ENCODE measurements at regions not wholly inside any gene's neighbourhood (a gene's known extent, or its start where the extent isn't known, plus 50 kb on each side); places are given as distances from the start of the nearest gene placed in this dataset.

DNA sequence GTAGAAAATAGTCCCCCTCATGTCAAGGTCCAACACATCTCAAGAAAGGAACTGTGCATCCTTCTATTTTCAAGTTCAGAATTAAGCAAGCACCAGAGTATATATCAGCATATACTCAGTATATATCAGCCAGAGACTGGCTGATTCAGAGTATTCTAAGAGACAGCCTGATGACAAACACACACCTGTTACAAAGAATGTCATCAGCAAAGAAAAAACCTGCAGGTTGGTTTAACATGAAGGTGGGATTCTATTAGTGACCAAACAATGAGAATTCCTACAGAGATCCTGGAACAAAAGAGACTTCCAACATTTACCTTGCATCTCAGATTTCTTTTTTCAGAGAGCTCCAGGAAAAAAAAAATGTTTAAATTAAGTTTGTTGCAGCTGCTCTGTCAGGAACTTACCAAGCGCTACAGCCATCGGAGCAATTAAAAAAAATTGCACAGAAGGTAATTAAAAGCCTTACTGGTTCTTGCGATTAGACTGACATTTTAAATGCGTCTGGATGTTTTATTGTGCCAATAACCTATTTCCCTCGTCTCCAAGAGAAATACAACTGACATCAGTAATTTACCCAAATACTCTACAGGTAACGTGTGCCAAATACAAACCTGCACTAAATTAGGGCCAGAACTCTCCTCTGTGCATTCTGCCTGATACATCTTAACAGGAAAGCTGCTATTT, 218.1 kb downstream of the HNMT start:
- FAIRE-seq (no peak), DNase-seq (ENCODE audit: low read depth) (no peak)
- no peaks in the 10 kb centered on the region for H3K36me3 ChIP-seq (ENCODE audit: control insufficient read depth, insufficient read depth, low read length)
- TF ChIP-seq, protein P1, sequence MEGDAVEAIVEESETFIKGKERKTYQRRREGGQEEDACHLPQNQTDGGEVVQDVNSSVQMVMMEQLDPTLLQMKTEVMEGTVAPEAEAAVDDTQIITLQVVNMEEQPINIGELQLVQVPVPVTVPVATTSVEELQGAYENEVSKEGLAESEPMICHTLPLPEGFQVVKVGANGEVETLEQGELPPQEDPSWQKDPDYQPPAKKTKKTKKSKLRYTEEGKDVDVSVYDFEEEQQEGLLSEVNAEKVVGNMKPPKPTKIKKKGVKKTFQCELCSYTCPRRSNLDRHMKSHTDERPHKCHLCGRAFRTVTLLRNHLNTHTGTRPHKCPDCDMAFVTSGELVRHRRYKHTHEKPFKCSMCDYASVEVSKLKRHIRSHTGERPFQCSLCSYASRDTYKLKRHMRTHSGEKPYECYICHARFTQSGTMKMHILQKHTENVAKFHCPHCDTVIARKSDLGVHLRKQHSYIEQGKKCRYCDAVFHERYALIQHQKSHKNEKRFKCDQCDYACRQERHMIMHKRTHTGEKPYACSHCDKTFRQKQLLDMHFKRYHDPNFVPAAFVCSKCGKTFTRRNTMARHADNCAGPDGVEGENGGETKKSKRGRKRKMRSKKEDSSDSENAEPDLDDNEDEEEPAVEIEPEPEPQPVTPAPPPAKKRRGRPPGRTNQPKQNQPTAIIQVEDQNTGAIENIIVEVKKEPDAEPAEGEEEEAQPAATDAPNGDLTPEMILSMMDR (IDR thresholded peaks at IDR 0.05; ENCODE audit: insufficient read depth, low read length, severe bottlenecking) = no peak
- H3K4me3 ChIP-seq (ENCODE audit: low read depth, low read length) = no peak overlapping the region
- H3K27me3 ChIP-seq (ENCODE audit: control insufficient read depth, insufficient read depth, low read length) = no peaks in the 10 kb centered on the region

DNA sequence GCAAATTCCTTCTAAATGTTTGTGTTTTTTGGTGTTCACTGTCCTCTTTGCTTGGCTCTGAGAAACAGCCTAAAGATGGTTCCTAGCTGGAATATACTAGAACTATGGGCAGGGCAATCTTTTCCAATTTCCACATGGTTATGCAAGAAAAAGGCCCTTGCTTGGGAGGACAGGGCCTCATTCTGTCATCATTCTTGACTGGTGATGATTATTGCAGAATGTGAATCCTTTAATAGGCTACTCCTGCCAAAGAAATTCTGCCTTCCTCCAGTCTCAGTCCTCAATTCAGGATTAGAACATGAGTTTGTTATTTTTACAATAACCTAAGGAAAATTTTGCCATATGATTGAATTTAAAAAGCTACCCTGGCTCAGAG, 218.7 kb downstream of the HNMT start:
- no peak overlapping the region for H3K4me3 ChIP-seq (ENCODE audit: low read depth, low read length)
- no peaks in the 10 kb centered on the region for H3K36me3 ChIP-seq (ENCODE audit: control insufficient read depth, insufficient read depth, low read length)
- no peaks in the 10 kb centered on the region for H3K27me3 ChIP-seq (ENCODE audit: control insufficient read depth, insufficient read depth, low read length)
- TF ChIP-seq, protein P1 (IDR thresholded peaks at IDR 0.05; ENCODE audit: insufficient read depth, low read length, severe bottlenecking) = no peak
- DNase-seq (ENCODE audit: low read depth) = no peak
- no peak for FAIRE-seq

DNA sequence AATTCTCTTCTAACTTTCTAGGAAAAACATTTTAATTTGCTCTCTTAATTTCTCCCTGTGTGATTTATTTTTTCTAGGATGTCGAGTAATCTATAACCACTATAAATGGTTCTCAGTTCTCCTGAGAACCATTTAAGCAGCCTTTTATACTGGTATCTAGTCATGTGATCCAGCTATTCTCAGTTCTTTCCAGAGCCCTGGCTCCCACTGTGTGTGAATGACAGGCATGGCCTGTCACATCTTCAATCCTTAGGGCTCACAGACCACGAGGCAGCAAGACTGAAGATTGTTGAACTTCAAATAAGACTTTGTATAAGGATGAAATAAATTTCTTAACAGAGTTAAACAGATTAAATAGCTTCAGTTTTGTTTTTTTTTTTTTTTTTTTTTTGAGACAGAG, 219.4 kb downstream of the HNMT start:
- H3K36me3 ChIP-seq (ENCODE audit: control insufficient read depth, insufficient read depth, low read length) = no peaks in the 10 kb centered on the region
- H3K27me3 ChIP-seq (ENCODE audit: control insufficient read depth, insufficient read depth, low read length) = no peaks in the 10 kb centered on the region
- FAIRE-seq (no peak), DNase-seq (ENCODE audit: low read depth) (no peak)
- H3K4me3 ChIP-seq (ENCODE audit: low read depth, low read length) = no peak overlapping the region
- TF ChIP-seq, protein P1 (IDR thresholded peaks at IDR 0.05; ENCODE audit: insufficient read depth, low read length, severe bottlenecking) = no peak

DNA sequence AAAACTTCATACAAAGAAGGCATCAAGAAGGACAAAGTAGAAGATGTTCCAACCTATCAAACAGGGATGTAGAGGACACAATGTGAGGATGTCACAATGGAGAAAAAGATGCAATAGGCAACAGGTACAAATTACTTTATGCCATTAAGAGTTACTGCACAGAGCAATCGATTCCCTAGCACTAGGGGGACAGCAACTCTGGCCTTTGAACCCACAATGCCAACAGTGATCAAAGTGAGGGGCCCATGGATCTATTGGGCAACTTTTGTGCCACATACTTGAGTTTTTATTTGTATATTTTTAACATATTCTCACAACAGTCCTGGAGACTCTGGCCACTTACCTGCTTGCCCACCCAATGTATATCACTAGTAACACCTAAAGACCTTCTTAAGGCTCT, 220.2 kb downstream of the HNMT start:
- no peak overlapping the region for H3K4me3 ChIP-seq (ENCODE audit: low read depth, low read length)
- TF ChIP-seq, protein P1 (IDR thresholded peaks at IDR 0.05; ENCODE audit: insufficient read depth, low read length, severe bottlenecking) = no peak
- no peaks in the 10 kb centered on the region for H3K36me3 ChIP-seq (ENCODE audit: control insufficient read depth, insufficient read depth, low read length)
- no peaks in the 10 kb centered on the region for H3K27me3 ChIP-seq (ENCODE audit: control insufficient read depth, insufficient read depth, low read length)
- DNase-seq (ENCODE audit: low read depth) = no peak
- no peak for FAIRE-seq

DNA sequence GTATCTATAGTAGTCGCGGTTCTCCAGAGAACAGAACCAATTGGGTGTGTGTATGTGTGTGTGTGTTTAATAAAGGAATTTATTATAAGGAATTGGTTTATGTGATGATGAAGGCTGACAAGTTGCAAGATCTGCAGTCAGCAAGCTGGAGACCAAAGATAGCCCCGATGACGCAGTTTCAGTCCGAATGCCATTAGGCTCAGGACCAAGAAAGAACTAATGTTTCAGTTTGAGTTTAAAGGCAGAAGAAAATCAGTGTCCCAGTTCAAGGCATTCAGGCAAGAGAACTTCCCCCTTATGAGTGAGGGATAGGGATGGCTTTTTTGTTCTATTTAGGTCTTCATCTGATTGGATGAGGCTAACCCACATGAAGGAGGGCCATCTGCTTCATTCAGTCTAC, 221.6 kb downstream of the HNMT start:
- DNase-seq (ENCODE audit: low read depth) (no peak), FAIRE-seq (no peak)
- H3K36me3 ChIP-seq (ENCODE audit: control insufficient read depth, insufficient read depth, low read length) = no peaks in the 10 kb centered on the region
- no peak overlapping the region for H3K4me3 ChIP-seq (ENCODE audit: low read depth, low read length)
- no peaks in the 10 kb centered on the region for H3K27me3 ChIP-seq (ENCODE audit: control insufficient read depth, insufficient read depth, low read length)
- TF ChIP-seq, protein P1 (IDR thresholded peaks at IDR 0.05; ENCODE audit: insufficient read depth, low read length, severe bottlenecking) = no peak

DNA sequence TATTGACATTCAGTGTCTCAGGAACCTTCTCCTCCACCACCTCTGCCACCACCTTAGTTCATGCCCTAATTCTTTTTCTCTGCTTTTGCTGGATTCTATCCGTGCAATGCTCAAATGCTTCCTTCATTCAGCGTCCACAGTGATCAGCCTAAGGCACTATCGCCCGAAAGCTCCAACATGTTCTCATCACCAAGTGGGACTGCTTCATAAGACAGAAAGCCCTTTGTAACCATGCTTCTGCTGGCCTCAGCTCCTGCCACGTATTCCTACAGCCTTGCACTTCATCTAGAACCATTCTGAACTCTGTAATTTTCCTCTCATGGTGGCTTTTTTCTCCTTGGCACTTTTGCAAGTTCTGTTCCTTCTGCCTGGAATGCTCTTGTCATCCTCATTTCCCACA, 222.9 kb downstream of the HNMT start:
- DNase-seq (ENCODE audit: low read depth) (no peak), FAIRE-seq (no peak)
- Histone ChIP-seq H3K4me3 (ENCODE audit: low read depth, low read length) (no peak overlapping the region), H3K27me3 (ENCODE audit: control insufficient read depth, insufficient read depth, low read length) (no peaks in the 10 kb centered on the region), H3K36me3 (ENCODE audit: control insufficient read depth, insufficient read depth, low read length) (no peaks in the 10 kb centered on the region)
- TF ChIP-seq, protein P1 (IDR thresholded peaks at IDR 0.05; ENCODE audit: insufficient read depth, low read length, severe bottlenecking) = no peak

Data from bronchial epithelial cell (primary cell).